ENCODE measurements at regions not wholly inside any gene's neighbourhood (a gene's known extent, or its start where the extent isn't known, plus 50 kb on each side); places are given as distances from the start of the nearest gene placed in this dataset.
A peak's percentile ranks its signal among the peaks of the same experiment; 100 is the strongest.
"Not testable (repeated sequence)": the region's sequence is repeated elsewhere in the genome, so short reads cannot be mapped to it uniquely, and the experiment has no call there.

GRCh38 chr4:146072376-146072775 lies 103.1 kb upstream of the LSM6 start:
- DNase-seq: peak; percentile 85

DNA sequence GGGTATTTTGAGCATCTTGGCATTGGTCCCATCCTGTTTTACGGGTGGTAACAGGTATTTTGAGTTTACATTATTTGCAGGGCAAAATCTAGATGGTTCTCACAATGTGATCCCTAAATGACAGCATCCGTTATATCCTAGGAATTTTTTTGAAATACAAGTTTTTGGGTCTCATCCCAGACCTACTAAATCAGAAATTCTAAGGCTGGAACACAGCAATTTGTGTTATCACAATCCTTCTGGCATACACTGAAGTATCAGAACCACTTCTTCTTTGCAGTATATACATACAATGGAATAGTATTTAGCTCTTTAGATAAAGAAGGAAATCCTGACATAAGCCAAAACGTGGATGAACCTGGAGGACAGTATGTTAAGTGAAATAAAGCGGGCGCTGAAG lies 104.1 kb upstream of the LSM6 start:
- no peak for DNase-seq

GRCh38 chr4:146063143-146063542 lies 112.4 kb upstream of the LSM6 start:
- DNase-seq: peak; percentile 83

GRCh38 chr4:146062340-146062739 lies 113.2 kb upstream of the LSM6 start:
- DNase-seq: peak; percentile 62

GRCh38 chr4:146061610-146062334 lies 113.7 kb upstream of the LSM6 start:
- DNase-seq: no peak

DNA sequence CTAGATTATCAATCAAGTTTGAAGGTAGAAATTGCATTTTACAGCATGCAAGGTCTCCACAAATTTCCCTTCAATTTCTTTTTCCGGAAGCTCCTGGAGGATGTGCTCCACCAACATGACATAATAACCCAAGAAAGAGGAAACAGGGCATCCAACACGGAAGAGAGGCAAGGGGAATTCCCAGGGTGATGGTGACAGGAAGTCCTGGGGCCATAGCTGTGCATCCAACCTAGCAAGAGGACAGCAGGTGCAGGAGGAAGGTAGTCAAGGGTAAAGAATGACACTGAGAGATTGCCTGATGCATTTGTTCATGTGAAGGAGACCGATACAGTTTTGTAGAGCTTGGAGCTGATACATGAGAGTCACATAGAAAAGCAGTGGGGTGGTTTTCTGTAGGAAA lies 115.7 kb upstream of the LSM6 start:
- peak; percentile 28 for DNase-seq

- DNase-seq: peak; percentile 78
Measured at GRCh38 chr4:146059151-146059550, 116.4 kb upstream of the LSM6 start.

DNA sequence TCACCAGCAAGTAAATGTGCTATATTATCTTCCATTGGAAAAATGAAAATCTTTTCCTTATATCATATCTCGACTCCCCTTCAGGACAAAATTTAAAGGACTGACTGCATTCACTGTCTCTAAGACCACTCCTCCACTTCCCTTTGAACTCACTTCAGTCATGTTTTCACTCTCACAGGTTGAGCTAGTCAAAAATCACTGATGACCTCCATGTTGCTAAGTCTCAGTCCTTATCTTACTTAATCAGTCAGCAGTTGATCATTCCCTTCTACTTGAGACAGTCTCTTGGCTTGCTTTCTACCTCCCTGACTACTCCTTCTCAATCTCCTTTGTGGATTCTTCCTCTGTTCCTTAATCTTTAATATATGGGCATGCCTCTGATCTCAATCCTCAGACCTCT lies 117.0 kb upstream of the LSM6 start:
- no peak for DNase-seq

GRCh38 chr4:146054676-146055075 lies 116.1 kb upstream of the ZNF827 start:
- DNase-seq: no peak

GRCh38 chr4:146053891-146054290 lies 115.3 kb upstream of the ZNF827 start:
- no peak for DNase-seq

- no peak for DNase-seq
Measured at GRCh38 chr4:146051728-146052391, 113.2 kb upstream of the ZNF827 start.

GRCh38 chr4:146051223-146051622 lies 112.6 kb upstream of the ZNF827 start:
- no peak for DNase-seq

- peak; percentile 89 for DNase-seq
Measured at GRCh38 chr4:146049802-146050201, 111.2 kb upstream of the ZNF827 start.

GRCh38 chr4:146047768-146048167 lies 109.1 kb upstream of the ZNF827 start:
- not testable (repeated sequence) for DNase-seq

- no peak for DNase-seq
Measured at GRCh38 chr4:146041139-146042004, 102.7 kb upstream of the ZNF827 start.

- DNase-seq: no peak
Measured at GRCh38 chr4:146040623-146041022, 102.0 kb upstream of the ZNF827 start.

DNA sequence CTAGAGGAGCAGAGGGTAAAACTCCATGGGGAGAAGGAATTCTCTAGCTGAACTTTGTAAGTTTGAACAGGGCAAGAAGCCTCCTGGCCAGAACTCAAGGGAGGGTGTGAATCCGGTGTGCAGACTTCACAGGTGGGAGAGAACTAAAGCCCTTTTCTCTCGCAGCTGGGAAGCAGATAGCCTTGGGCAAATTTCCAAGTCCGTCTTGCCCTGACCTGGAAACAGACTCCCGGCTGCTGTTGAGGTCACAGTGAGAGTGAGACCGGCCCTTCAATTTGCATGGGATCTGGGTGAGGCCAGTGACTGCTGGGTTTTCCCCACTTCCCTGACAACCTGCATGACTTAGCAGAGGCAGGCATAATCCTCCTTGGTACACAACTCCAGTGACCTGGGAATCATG lies 94.5 kb upstream of the ZNF827 start:
- no peak for DNase-seq

DNA sequence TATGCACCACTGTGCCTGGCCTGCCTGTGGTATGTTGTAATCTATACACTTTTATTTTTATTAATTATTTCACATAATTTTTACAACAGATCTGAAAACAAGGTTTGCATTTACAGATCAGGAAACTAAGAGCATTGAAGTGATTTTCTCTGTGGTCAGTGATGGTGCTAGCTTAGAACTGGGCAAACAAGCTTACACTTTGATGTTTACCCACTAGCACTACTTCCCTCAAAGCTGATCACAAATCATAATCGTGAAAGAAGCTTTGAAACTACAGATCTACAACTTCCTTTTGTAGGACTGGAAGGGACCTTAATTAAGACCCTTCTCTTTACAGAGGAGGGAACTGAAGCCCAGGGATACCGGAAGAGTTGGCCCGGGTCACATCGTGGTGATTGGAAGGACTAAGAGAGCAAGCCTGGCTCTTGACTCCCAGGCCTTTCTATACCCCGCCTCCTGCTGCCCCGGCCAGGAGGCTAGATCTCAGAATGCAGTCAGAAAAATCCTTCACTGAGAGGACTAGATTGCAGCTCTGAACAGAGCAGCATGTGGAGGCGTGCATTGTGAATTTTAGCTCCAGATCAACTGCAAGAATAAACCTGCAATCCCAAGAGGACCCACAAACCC lies 93.7 kb upstream of the ZNF827 start:
- no peak for DNase-seq

- DNase-seq: no peak
Measured at GRCh38 chr4:146029939-146030710, 91.5 kb upstream of the ZNF827 start.

DNA sequence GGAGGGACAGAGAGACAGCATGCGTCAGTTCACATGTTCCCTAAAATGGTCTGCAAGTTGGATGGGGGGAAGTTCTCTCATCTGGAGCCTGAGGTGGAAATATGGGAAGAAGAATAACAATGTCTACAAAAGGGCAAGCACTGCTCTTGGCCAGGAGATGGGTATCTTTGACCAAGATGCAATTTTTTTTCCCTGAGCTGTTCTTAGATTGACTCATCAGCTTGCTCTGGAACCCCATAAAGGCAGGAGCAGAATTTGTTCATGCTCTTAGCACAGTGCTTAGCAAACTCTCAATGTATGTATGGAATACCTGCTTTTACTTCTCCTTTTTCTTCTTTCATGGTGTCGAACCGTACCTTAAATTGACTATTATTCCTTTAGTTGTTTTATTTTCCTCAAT lies 90.5 kb upstream of the ZNF827 start:
- no peak for DNase-seq

DNA sequence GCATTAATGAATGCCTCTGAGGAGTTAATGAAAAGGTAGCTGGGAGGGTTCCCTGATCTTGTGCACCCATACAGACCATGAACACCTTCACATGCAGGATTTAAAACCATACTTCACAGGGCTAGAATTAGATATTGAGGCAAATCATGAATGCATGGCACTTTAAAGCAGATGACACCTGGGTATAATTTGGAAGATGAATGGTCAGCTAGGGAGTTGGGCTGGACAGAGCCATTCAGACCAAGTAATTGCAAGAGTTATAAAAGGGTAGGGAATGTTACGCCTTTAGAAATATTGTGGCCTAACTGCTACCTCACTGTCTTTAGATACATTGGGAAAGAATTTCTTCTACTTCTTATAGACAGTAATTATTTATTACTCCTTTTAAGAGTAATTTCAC lies 89.1 kb upstream of the ZNF827 start:
- no peak for DNase-seq

DNA sequence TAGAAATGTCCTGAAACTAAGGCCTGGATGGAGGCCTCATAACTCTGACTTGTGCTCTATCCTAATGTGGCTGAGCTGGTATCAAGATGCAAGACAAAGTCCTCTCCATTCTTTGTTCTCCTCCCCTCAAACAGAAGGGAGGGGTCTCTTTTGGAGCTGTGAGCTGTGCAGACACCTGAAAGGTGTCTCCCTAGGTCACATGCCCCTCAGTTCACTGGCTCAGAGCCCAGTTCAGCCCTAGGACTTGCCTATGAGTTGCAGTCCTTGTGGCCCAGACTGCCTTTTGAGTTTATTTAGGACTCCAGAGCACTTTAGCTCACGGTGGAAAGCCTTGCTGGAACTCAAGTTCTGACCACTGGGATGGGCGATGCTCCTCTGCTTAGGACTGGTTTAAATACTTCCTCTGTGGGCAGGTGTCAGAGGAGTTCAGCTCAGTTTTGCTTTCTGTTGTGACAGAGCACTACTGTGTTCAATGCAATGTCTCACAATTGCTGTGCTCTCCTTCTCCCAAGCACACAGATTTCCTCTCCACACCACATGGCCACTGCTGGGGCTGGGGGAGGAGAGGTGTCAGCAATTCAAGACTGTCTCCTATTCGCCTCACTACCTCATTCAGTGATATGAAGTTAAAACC lies 84.8 kb upstream of the ZNF827 start:
- DNase-seq: no peak
